CD4-positive, alpha-beta T cell treated with Interleukin-4 for 1 hour (primary cell): ENCODE measurements at regions not wholly inside any gene's neighbourhood (a gene's known extent, or its start where the extent isn't known, plus 50 kb on each side); places are given as distances from the start of the nearest gene placed in this dataset.

Experiments
- DNase-seq, 2 donors: peaks; one replicate each; pipeline ENCODE4 v3.0.0-alpha.2; 2020 to 2022

DNA sequence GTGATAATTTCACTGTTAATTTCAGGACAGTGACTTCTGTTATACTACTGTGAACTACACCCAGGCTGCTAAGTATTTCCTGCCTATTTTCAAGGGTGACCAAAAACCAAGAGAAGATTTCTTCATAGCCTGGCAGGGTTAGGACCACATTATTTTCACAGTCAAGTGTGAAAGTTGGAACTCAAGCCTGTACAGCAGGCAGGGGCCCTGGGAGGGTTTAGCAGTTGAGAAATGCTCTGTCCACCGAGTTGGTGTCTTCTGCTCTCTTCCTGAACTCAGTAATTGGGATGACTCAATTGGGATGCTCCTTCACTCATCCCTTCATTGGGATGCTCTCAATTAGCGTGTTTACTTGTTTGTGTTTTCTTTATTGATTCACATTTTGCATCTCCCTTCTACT is 347.3 kb upstream of the CDH11 start:
- DNase-seq, result no peak

DNA sequence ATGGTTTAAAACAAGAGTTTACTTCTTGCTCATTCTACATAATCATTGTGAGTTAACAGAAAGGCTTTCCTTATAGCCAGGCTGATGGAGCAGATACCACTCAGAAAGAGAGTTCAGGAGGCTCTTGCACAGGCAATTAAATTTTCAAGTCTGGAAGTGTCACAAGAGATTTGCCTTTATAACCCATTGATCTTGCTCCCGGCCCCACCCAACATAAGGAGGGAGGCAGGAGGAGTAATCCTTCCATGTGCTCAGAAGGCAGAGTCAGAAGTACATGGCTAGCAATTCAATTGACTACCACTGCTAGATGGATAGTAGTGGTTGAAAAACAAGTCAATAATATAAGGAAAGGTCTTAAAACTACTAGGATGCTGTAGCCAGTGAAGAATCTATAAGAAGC is 346.3 kb upstream of the CDH11 start:
- DNase-seq, result no peak

DNA sequence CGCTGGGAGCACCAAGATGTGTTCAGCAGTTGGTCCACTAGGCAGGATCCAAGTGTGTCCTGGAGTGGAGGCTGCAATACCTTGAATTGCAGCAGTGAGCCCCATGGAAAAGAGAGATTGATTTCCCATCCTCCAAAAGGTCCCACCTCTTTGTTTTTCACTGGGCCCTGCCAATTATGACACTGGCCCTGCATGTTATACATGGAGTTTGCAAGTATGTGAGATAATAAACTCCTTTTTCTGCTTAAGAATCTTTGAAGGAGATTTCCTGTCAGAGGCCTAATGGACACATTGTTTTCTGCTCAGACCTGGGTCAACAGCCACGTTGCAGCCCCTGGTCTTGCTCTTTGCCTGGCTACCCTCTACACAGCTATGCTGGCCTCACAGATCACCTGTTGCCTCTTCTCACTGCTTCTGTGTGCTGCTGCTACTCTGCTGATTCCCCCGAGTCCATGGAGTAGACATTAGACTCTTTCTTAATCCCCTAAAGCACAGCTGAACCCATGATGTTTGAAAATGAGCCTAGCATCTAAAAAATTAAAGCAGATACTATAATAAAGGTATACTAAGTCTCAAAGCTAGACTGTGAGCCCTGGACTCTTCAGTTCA is 341.9 kb upstream of the CDH11 start:
- no peak for DNase-seq

DNA sequence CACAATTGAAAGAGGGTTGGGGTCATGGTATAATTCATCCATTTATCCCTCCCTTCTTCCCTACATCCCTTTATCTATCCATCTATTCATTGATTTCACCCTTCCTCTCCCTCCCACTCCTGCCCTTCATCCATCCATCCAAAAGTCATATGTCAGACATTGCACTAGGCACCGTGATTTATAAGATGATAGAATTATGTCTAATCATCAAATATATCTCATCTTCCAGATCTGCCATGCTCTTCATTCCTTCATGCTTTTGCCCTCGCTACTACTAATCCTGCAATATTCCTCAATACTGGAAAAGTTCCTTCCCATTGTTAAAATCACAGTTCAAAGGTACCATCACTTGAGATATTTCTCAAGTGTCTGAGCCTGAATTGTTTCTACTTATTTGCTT is 335.2 kb upstream of the CDH11 start:
- no peak for DNase-seq

DNA sequence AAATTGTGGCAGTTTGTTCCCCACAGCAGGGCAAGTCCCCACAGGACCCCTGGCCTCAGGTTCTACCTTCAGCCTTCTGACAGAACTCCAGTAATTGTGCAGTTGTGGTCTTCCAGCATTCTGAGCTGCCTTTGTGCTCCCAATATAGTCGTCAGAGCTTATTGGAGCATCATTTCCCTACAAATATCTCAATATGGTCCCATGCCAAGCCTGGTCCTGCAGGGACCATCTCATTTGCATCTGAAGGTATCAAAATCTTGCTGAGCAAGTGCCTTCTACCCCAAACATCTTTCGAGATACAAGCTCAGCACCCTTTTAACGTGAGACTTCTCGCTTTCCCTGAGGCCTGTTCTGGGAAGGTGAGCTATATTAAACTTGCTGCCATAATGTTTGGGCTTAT is 333.9 kb upstream of the CDH11 start:
- no peak for DNase-seq

DNA sequence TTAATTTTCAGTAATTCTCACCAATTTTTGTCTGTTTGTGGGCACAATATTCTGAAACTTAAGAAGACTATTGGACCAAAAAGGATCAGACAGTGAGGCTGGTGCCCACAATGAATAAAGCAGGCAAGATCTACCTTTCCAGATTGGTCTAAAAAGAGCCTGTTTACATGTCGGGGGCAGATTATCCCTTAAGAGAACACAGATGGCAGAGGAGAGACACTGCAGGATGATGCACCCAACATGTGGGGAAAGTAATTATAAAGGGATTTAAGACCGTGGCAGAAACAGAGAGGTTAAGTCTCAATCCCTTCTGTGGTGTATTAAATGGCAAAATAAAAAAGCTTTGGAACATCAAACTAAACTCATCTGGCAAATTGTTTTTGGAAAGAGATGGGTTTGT is 331.8 kb upstream of the CDH11 start:
- DNase-seq, result no peak

DNA sequence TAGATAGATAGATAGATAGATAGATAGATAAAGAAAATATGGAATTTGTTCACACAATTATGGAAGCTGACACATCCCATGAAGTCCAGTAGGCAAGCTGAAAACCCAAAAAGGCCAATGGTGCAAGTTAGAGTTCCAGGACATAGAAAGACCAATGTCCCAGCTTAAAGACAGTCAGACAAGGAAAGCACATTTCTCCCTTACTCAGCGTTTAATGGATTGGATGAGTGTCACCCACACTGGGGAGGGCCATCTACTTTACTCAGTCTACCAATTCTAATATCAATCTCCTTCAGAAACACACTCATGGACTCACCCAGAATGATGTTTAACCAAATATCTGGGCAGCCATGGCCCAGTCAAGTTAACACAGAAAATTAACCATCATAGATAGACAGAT is 327.7 kb upstream of the CDH11 start:
- no peak for DNase-seq

DNA sequence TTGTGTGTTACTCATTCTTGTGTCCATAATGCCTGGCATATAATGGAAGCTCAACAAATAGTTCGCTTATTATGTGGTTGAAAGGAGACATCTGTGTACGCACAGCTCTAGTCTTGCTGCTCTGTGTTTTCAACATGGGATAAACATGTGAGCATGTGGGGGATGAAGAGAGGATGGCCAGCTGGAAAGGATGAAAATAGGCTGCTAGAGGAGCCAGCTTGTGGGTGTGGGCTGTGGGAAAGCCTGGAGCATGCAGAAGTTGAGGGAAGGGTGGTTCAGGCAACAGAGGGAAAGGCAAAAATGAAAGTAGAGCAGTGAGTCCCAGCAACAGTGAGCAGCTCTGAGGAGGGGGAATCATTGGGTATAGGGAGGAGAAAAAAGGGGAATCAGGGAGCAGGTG is 324.6 kb upstream of the CDH11 start:
- no peak for DNase-seq

DNA sequence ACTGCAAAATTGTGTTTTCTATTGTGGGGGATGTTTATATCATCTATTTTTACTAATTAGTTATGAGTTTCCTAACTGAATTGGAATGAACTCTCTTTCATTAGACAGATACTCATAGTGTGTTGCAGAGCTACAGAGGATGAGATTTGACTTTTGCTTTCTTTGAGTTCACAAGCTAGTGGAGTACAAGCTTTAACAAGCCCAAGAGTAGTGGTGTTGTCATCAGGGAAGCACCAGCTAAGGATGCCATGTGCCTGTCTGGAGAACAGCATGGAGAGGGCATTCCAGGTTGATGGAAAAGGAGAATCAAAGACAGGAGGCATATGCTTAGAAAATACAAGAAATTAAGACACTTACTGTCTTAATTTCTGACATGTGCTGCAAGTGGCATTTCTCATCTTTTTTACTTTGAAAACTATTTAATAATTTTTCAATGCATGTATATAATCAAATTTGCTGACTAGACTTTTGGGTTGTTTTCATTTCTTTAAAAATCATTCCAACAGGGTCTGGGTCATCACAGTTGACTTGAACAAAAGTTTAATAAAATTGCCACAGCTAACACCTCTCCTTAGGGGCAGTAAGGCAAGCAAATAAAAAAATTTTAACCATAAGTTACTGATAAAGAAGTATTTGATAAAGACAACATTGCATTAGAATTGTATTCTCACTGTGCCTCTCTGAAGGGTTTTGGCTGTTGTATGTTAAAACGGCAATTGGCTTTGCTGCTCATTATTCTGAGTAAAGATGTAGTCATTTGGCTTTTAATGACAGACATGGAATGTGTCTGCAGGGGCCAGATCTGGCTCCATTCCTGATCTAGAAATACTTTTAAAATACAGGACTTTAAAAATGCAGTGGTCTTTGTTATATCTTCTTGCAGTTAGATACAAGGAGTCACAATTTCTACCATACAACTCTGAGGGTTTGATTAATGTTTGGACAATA is 323.7 kb upstream of the CDH11 start:
- DNase-seq, result no peak

DNA sequence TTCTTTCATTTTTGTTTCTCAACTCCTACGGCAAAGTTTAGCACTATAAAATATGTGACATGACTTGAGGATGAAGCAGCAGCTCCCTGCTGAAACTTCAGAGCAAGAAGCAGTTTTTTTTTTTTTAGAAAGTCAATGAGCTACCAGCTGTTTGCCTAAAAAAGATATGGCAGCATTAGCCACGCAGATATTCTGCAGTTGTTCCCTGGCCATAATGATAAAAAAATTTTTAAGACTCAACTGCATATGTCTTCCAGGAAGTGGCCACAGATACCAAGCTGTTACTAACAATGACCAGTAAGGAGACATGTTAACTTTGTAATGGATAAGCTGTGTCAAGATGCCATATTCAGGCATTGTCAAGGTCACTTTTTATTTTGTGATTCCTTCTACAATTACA is 319.6 kb upstream of the CDH11 start:
- DNase-seq, result no peak

DNA sequence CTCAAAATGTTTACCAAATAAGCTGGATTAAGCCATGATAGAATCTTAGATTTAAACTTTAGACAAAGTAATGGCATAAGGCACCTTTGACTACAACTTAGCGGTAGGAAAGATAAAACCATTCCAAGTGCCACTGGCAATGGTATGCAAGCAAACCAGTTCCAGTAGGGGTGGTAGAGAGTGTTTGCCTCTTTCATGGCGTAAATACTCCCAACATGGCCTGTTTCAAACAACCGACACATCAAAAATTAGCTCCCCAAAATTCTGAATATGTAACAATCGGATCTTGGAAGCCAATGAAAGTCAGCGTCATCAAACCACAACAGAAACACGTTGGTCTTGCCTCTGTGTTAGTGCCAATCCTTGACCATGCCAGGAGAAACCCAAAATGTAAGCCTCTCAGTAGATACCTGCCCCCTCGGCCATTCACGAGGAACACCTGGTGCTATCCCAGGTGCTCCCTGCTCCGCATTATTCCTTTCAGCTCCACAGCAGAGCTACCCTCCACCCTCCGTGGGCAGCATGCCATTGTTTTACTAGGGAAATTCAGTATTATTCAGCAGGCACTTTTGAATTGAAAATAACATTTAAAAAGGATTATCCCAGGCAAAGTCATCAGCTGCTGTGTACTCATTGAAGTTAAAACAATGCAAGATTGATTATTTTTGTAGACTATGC is 307.8 kb upstream of the CDH11 start:
- DNase-seq, result no peak

DNA sequence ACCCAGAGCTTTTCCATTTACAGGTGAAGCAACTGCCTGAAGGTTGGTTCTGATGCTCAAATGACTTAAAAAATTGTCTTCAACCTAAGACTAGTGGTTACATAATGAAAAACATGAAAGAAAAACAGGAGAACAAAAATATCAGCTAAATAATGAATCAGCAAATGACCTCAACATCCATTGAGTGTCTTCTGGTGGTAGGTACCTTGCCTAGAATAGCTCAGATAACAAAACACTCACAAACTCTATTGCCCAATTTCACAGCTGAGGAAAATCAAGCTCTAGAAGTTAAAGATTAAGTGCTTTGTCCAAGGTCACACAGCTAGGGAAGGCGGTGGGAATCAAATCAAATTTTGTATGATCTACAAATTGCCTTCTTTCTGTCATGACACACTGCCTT is 304.6 kb upstream of the CDH11 start:
- no peak for DNase-seq

DNA sequence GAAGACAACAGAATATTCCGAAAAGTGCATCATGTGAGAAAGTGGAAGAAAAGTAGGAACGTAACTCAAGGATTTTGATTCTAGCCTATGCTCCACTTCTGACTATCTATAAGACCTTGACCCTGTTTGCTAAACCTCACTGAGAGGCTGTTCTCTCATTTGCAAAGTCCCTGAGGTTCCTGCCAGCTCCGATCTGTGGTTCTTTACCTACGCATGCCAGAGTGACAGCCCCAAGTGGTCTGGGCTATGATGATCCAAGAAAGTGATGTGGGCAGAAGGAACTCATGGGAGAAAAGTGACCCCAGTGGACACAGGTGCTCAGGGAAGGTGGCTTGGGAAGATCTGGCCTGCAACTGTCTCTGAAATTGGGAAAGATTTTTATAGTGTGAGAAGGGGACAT is 301.1 kb upstream of the CDH11 start:
- no peak for DNase-seq

DNA sequence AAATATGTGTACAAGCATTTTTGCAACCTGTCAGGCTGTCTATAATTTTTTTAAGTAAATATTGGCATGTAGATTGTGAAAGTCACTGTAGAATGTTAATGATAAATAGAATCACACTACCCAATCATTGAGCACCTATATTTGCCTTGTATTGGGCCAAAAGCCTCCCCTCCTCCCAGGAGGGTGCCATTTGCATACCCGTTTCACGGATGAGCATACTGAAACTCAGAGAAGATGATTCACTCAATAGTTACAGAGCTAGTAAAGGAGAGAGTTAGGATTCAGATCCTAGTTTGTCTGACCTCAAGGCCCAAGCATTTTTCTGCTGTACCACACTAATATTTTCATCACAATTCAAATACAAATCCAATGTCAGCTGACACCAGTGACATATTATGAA is 299.7 kb upstream of the CDH11 start:
- DNase-seq, result no peak

DNA sequence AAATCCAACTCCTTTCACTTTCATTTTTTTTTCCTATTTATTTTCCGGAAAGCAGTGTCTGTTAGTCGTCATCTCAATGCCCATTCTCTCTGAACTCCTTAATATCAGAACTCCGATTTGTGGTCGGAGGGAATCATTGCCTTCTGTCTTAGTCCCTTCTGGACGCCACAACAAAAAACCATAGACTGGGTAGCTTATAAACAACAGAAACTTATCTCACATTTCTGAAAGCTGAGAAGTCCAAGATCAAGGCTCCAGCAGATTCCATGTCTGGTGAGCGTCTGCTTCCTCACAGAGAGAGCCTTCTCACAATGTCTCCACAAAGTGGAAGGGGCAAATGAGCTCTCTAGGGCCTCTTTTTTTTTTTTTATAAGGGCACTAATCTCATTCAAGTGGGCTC is 296.6 kb upstream of the CDH11 start:
- no peak for DNase-seq

DNA sequence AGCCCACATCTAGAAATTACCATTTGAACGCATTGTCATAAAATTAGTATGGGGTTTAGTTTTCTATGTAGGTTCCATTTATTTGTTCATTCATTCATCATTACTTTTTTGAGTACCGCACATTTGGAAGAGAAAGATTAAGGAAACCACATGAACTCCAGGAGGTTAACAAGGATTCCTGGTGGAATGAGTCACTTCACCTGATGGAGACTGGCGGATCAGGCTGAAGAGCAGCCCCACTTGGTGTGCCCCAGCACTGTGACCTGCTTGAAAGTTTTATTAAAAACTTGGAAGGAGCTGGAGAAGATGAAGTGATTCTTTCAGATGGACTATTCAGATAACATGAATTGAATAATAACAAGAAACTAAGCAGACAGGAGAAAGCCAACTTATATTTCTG is 293.6 kb upstream of the CDH11 start:
- DNase-seq, result no peak

DNA sequence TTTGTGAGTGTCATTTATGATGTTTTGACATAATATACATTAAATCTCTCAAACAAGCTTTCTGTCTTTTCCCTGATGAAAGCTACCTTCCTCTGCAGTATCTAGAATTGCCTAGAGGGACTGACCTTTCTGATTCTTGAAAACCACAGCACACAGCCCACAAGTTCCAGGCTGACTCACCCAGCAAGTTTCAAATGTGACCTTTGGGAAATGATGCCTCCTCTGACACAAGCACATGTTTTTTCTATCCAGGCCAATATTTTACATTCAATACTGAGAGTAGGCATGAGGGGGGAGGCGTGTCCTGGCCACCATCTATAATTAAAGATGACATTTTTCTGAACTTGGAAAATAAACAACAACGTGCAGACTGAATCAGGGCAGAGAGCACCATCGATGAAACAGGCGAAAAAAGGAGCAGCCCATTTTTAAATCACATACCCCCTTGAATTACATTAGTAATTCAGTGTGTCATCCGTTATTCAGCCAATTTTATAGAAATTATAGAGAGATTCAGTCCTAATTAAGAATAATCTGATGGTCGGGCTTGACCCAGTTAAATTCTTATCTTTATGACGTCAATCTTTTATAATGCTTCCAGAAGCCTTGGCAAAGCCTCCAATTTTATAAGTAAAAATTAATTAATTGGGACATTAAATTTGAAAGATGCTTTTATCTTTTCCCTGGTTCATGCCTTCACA is 292.6 kb upstream of the CDH11 start:
- no peak for DNase-seq

DNA sequence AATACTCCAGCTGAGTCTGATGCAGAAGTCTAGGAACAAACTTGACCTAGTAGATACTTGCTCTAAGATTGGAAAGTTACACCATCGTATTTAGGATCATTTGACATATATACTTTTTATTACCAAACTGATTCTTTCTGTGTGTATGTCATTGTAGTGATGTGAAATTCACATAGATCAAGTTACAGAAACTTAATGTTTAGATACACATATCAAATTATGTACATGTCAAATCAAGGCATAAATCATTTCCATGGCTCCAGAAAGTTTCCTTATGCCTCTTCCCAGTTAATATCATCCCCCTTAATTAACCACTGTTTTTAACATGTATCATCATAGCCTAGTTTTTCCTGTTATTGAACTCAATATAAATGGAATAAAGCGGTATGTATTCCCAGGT is 292.0 kb upstream of the CDH11 start:
- no peak for DNase-seq

DNA sequence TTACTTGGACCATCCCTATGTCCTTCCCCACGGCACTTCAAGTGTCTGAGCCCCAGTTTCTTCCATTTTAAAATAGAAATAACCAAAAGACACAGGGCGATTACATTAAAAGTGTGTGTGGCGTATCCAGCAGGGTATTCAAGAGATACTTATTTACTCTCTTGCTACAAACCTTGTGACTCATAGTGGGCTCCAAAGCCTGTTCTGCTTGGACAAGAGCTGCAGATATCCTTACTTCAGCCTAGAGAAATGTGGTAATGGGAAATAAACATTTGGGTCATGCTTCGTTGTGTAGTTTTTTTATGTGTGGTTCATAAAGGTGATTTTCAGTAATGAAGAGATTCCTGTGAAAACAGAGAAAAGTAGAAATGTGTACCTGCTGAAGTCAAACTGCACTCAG is 288.9 kb upstream of the CDH11 start:
- no peak for DNase-seq

DNA sequence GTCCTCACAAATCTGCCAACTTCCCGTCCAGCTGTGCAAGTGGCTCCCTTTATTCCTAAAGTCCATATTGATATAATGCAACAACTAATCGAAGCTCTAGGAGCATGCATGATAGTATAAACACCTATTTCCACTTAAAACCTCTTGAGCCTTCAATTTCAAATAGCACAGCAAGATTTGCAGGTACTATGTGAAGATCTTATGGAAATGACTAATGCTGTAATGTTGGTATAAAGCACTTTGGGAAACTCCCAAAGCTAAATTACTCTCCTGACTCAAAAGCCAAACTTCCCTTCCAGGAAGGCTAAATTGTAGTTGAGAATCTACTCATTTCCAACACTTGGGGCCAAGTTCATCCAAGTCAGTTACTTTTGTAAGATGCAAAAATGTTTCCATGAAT is 287.6 kb upstream of the CDH11 start:
- DNase-seq, result no peak

DNA sequence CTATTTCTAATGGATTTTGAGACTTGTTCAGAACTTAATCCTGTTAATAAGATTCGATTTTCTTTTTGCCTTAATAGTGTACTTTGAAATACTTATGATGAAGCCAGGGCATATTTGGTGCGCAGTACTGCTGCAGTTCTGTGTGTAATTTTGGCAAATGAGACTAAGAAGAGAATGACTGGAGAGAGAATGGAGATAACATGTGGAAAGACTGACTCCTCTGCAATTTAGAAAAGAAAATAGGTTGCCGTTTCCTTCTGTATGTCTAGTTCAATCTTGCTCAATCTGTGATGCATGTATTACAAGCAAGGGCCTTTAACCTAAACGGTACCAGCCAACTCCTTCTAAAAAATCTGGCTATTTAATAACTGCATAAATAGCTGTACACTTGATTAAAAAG is 285.1 kb upstream of the CDH11 start:
- DNase-seq, result no peak

DNA sequence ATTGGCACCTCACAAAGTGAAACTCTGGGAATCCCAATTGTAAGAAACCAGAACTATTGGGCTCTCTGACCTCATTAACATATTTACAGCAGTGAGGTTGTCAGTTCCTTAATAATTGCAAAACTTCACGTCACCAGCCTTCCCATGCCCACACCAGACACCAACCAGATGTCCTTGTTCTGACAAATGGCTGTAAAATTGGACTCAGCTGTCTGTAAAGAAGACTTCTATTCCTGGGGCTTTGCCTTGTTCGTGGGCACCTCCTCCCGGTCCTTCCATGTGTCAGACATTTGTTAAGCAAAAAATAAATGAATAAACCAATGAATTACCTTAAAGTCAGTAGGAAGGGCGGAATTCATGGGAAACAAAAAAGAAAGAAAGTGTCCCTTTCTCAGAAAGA is 284.3 kb upstream of the CDH11 start:
- DNase-seq, result no peak

DNA sequence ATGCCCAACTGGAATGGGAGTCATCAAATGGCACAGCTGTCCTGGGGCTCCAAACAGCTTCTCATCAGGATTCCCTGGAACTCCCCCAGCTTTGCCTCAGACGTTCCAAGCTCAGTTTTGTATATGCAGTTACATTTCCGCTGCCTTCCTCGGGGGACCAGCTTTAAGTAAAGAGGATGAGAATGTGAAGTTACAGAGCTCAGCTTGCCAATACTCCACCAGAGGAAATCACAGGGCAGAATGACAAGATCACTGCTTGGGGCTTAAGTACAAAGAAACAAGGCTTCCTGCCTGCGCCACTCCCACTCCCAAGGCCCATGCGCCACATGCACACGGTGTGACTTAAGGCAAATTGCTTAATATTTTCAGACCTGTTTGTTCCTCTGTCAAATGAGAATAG is 272.4 kb upstream of the CDH11 start:
- no peak for DNase-seq
